HG03175 (cell line): ENCODE measurements at regions not wholly inside any gene's neighbourhood (a gene's known extent, or its start where the extent isn't known, plus 50 kb on each side); places are given as distances from the start of the nearest gene placed in this dataset.
"Not testable (repeated sequence)": the region's sequence is repeated elsewhere in the genome, so short reads cannot be mapped to it uniquely, and the experiment has no call there.

Experiments used
- ATAC-seq: cut with Tn5 transposase; IDR thresholded peaks from one replicate; pipeline ENCODE4 v1.9.1; 2021; ENCODE audit warnings: mild to moderate bottlenecking, moderate library complexity; ENCODE audit not compliant: unreplicated experiment

DNA sequence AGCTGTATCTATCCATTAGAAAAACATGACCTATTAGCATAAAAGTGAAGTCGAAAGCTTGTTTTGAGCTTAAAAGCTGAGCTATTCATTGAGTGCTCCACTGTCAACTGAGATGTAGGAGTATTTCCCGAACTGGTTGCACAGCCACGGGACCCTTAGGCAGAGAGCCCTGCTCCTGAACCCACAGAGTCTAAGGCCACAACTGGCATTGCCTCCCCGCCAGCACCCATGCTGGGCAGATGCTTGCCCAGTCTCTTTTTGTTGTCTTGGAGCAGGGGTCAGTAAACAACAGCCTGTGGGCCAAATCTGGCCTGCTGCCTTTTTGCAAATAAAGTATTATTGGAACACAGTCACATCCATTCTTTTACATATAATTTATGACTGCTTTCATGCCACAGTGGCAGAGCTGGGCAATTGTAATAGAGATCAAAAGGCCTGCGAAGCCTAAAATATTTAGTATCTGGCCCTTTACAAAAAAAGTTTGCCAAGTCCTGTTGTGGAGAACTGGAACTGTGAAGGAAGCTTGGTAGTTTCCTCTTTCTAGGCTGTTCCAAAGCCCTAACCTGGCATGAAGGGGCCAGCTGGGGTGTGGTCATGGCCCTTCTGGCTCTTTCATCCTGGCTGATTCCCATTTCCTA is 58.4 kb upstream of the WAPL start:
- no peak for ATAC-seq

DNA sequence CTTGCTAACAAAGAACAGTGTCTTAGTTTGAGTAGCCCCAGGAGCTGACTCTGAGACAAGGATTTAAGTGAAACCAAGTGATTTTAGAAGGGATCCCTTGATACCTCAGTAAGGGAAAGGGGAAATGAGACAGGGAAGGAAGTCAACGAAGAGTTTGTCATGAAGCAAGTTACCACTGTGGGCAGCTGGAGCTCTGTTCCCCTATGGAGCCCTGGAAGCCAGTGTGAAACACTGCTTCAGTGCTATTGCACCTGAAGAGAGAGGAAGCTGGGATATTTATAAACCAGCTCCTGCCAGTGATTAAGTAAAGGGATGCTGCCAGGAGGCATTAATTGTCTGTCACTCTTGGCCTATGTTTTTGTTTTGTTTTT is 58.9 kb upstream of the WAPL start:
- ATAC-seq: no peak

DNA sequence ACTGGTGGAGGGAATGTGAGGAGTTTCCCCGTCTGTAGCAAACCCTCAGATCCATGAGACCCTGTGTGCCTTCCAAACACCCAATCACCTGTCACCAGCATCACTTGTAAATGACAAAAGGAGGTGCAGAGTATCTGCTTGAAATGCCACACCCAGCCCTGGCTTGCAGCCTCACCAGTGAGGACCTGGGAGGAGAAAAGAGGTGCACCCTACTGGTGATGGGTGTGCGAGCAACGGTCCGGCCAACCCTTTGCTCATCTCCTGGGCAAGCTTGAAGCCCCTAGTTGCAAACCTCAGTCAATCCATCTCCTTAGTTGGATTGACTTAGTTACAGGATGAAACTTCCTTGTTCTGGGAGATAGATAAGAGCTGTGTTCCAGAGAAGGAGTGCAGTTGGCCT is 62.4 kb upstream of the WAPL start:
- peak; percentile 54 for ATAC-seq

DNA sequence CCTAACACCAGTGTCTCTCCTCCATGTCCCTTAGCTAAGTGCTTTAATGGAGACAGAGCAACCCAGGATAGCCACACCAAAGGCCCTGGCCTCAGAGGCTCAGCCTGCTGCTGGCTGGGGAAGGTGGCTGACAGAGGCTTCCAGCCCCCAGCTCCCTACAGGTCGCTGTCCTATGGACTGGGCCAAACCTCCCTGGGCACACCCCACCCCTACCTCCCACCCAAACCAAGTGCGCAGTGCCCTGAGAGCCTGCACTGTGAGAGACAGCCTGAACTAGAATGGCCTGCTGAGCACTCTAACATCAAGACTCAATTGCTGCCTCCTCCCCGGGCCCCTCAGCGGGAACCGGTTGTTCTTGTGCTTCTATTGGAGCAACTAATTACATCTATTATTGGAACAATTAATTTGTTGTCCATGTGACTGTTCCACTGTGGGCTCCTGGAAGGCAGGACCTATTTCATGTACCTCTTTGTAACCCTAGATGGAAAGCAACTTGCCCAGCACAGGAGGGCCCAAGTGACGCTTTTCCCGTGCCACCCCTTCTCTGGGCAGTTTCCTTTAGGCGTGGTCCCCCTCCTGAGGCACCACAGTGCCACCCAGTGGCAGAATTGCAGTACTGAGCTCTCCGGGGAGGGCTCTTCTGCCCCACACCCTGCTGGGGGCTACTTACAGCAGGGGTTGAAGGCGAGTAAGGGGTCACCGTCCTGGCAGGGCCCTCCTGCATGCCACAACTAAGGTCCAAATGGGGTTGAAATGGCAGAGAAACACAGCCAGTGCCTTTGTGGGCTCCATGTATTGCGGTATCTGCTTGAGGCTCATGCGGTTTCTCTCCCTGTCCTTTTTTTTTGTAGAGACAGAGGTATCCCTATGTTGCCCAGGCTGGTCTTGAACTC is 63.7 kb upstream of the WAPL start:
- ATAC-seq: peak; percentile 92

- no peak for ATAC-seq
These were observed 64.9 kb upstream of the WAPL start for GRCh38 chr10:86586516-86586915.

GRCh38 chr10:86588781-86589180 is 65.6 kb upstream of the OPN4 start:
- ATAC-seq: not testable (repeated sequence)

DNA sequence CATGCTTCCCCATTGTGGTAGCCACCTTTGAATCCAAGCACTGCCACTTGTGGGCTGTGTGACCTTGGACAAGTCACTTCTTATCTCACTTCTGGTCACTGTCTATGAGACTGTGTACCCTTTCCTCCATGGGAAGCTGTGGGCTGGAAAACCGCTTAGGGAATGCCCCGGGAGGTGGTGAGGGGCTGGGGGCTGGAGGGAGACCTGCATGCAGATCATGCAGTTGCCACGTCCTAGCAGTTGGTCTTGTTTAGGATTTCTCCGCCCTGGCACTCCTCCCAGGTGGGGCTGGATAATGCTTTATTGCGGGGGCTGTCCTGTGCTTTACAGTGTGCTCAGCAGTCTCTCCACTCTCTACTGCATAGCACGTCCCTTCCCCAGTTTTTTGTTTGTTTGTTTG is 62.9 kb upstream of the OPN4 start:
- no peak for ATAC-seq

GRCh38 chr10:86592413-86592812 is 61.9 kb upstream of the OPN4 start:
- no peak for ATAC-seq

- ATAC-seq: no peak
These were observed 59.8 kb upstream of the OPN4 start for GRCh38 chr10:86594535-86594934.

- no peak for ATAC-seq
These were observed 58.9 kb upstream of the OPN4 start for GRCh38 chr10:86595496-86595895.

GRCh38 chr10:86596266-86596665 is 58.1 kb upstream of the OPN4 start:
- ATAC-seq: no peak

- no peak for ATAC-seq
These were observed 57.0 kb upstream of the OPN4 start for GRCh38 chr10:86597306-86597705.

- ATAC-seq: no peak
These were observed 56.2 kb upstream of the OPN4 start for GRCh38 chr10:86598151-86598550.

- ATAC-seq: no peak
These were observed 55.3 kb upstream of the OPN4 start for GRCh38 chr10:86599041-86599440.

GRCh38 chr10:86599729-86600128 is 54.6 kb upstream of the OPN4 start:
- ATAC-seq: peak; percentile 86

DNA sequence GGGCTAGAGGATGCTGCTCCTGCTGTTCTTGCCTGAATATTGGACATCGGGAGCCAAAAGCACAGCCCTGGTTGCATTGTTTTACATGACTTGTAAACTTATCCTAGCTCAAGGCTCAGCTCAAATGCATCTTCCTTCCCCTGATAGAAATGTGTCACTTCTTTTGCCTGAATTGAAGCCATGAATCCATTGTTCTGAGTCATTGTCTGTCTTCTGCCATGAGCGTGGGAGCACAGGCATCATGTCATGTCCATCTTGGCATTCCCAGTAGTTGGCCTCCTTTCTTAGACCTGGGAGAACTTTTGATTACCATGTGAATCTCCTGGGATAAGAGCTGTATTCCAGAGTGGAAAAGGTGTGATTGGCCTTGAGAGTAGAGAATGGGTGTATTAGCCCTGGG is 54.1 kb upstream of the OPN4 start:
- ATAC-seq: no peak

DNA sequence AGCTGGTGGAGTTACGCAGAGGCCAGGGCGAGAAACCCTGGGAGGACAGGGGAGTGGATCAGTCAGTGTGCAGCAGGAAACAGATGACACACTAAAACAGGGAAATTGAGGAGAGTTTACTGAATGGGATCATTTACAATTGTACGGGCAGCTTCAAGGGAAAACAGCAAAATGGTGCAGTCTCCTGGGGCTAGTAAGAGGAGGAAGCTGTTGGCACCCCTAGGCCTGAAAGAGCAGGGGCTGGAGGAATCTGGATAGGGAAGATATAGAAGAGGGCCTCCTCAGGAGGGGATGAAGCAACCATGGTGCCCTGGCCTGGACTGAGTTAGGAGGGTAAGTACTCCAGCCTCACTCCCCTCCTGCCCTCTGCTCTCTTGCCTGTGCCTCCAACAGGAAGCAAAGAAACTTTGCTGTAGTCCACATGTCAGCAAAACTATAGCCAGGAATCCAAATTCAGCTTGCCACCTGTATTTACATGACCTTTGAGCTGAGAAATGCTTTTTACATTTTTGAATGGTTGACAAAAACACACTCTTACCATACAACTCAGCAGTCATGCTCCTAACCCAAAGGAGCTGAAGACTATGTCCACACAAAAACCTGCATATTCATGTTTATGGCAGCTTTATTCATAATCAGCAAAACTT is 52.3 kb upstream of the OPN4 start:
- no peak for ATAC-seq

- no peak for ATAC-seq
These were observed 51.1 kb upstream of the OPN4 start for GRCh38 chr10:86603256-86603655.
